ENCODE measurements at regions not wholly inside any gene's neighbourhood (a gene's known extent, or its start where the extent isn't known, plus 50 kb on each side); places are given as distances from the start of the nearest gene placed in this dataset.
A peak's percentile ranks its signal among the peaks of the same experiment; 100 is the strongest.

DNA sequence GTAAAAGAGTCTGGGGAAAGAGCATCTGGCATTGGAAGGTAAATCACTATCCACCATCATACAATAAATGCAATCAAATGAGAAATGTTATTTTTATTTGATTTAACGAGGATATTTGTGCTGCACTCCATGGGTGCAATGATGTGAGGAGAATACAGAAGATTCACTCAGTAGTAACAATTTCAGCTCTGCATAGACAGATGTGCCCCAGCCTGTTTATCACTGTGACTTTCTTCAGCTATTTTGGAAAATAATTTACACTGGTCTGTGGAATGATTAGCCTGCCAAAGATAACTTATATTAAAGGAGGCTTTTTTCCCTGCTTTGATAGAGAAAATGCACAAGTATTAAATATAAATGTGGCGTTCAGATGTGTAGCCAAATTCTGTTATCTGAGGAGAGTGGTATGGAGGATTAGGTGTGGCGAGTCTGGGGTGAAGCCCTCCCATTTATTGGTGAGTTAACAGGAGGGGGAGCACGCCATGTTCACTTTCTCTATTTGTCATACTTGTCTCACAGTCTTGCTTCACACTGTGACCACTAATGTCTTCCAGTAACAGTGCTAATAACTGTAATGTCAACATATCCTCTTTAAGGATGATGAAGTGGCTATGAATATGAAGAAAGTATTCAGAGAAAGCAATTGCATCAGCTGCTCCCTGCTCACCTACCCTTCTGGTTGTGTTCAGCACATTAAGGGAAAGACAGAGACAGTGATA lies 645.6 kb downstream of the MMUT start:
- DNase-seq (ENCODE audit: low spot score): no peak

DNA sequence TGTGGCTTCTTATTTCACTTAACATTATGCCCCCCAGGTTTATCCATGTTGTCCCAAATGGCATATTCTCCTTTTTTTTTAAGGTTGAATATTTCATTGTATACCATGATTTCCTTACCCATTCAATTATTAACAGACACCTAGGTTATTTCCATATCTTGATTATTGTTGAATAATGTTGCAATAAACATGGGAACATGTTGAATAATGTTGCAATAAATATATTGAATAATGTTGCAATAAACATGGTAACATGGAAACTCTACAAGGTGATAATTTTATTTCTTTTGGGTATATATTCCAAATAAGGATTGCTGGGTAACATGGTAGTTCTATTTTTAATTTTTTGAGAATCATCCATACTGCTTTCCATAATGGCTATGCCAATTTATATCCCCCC lies 648.1 kb downstream of the MMUT start:
- no peak for DNase-seq (ENCODE audit: low spot score)

DNA sequence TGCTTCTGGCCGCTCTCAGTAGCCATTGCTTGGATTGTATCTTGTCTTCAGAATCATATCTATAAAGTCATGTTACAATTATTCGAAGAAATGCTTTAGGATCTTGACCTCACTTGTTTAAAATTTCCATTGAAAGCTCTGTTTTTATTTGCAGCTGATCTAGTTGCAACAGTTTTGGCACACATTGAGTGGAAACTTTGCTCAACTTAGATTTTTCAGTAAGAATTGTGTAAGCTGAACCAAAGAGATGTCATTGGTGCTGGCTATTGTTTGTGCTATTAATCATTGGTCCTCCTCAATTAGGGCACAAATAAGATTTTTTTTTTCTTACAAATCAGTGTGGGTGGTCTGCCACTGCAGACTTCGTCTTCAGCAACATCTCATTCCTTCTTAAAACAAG lies 649.2 kb downstream of the MMUT start:
- no peak for DNase-seq (ENCODE audit: low spot score)

DNA sequence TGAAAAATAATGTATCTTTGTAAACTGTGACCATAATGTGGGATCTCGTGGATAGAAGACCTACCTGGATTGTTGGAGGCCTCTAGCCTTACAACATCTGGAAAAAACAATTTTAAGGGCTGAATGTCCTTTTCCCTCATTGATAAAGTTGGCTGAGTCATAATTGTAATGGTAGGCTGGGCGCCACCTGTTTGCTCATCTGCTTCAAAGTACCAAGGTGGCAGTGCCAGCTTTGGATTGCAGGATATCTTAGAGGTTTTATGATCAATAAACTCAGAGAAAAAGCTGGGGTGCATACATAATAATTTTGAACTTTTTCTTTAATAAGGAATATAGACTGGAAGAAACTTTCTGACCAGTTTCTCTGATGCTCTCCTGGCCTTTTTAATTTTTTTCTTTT lies 653.4 kb downstream of the MMUT start:
- DNase-seq (ENCODE audit: low spot score): no peak

GRCh38 chr6:48809245-48809644 lies 653.8 kb downstream of the MMUT start:
- DNase-seq (ENCODE audit: low spot score): no peak

- no peak for DNase-seq (ENCODE audit: low spot score)
Measured at GRCh38 chr6:48798296-48798695, 664.8 kb downstream of the MMUT start.

- DNase-seq (ENCODE audit: low spot score): no peak
Measured at GRCh38 chr6:48782225-48782624, 671.2 kb upstream of the PTCHD4 start.

- no peak for DNase-seq (ENCODE audit: low spot score)
Measured at GRCh38 chr6:48777411-48777810, 666.4 kb upstream of the PTCHD4 start.

- no peak for DNase-seq (ENCODE audit: low spot score)
Measured at GRCh38 chr6:48775157-48775556, 664.2 kb upstream of the PTCHD4 start.

DNA sequence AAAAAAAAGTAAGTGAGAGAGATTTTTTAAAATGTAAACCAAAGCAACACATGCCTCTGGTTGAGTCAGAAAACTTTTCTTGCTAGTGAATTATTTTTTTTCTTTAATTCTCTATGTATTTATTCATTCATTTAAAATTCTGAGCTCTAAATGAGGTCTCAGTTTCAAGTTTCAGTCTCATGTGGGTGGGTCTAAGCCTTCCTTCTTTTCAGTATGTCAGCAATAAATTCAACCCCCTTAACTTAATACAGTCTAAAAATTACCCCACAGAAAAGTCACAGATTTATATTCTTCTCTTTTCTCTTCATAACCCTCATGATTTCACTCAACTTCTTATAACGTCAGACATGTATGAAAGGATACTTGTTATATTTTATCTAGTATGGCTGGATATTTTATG lies 663.3 kb upstream of the PTCHD4 start:
- DNase-seq (ENCODE audit: low spot score): no peak

DNA sequence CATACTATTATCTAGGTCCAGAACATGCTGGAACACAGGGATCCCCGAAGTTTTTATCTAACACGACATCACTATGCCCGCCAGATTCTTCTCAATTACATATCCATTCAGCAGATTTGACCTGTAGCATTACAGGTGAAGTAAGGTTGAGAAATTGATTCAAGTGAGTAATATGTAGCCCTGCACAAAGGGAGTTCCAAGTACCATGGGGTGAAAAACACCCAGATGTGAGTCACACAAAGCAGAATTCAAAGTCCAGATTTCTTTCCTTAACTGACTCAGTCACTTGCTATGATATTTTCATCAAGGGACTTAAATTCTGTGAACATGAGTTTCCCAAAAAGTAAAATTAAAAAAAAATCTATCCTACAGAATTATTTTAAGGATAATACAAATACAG lies 655.4 kb upstream of the PTCHD4 start:
- DNase-seq (ENCODE audit: low spot score): no peak

DNA sequence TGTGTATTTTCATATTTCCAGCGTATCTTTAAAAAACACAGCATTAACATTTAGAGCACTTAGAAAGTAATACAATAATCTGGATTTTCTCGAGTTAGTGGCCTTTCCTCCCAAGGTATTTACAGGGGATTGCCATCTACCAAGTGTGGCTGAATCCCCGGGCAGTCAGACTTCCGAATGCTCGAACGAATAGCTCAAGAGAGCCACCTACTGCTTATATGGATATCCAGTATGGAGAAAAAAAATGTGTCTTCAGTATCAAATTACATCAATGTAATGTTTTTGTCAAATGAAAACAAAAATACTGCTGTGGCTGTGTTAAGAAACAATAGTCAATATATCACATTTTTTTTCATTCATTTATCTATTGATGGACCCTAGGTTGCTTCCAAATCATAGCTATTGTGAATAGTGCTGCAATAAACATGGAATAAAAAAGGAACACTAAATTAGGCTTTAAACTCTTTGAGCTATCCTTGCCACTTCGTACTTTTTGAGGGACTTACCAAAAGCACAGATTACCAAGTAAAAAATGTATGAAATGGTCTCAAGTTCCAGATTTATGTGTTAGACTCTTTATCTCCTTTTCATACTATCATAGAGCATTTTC lies 654.5 kb upstream of the PTCHD4 start:
- DNase-seq (ENCODE audit: low spot score): peak; percentile 14

- DNase-seq (ENCODE audit: low spot score): no peak
Measured at GRCh38 chr6:48764286-48765044, 653.5 kb upstream of the PTCHD4 start.

GRCh38 chr6:48757661-48758060 lies 646.7 kb upstream of the PTCHD4 start:
- DNase-seq (ENCODE audit: low spot score): no peak

DNA sequence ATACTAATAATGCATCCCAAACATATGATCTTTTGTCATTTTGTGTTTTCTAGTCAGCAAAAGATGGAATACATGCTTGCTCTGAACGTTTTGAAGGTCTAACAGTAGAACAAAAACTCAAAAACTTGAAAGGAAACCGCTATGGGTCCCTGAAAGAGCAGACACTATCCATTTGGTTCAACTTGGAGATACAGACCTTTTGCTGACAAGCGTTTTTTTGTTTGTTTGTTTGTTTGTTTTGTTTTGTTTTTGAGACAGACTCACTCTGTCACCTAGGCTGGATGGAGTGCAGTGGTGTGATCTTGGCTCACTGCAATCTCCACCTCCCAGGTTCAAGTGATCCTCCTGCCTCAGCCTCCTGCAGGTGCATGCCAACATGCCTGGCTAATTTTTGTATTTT lies 644.3 kb upstream of the PTCHD4 start:
- no peak for DNase-seq (ENCODE audit: low spot score)

GRCh38 chr6:48754641-48755040 lies 643.6 kb upstream of the PTCHD4 start:
- no peak for DNase-seq (ENCODE audit: low spot score)

GRCh38 chr6:48750861-48751260 lies 639.9 kb upstream of the PTCHD4 start:
- no peak for DNase-seq (ENCODE audit: low spot score)

GRCh38 chr6:48747471-48747870 lies 636.5 kb upstream of the PTCHD4 start:
- no peak for DNase-seq (ENCODE audit: low spot score)

DNA sequence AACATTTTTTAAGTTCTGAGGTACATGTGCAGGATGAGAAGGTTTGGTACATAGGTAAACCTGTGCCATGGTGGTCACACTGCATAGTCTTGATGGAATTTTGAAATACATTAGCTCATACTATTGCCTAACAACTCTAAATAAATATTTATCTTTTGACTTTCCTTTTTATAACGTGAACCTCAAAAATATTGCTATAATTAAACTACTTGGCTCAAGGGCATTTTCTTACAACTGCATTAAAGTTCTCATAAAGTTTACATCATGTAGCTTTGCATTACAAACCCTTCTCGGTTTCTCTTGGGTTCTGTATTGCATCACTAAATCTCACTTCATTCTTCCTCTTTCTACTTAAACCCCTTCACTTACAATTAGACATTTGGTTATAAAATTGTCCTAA lies 636.0 kb upstream of the PTCHD4 start:
- no peak for DNase-seq (ENCODE audit: low spot score)

GRCh38 chr6:48744948-48745347 lies 634.0 kb upstream of the PTCHD4 start:
- DNase-seq (ENCODE audit: low spot score): no peak

DNA sequence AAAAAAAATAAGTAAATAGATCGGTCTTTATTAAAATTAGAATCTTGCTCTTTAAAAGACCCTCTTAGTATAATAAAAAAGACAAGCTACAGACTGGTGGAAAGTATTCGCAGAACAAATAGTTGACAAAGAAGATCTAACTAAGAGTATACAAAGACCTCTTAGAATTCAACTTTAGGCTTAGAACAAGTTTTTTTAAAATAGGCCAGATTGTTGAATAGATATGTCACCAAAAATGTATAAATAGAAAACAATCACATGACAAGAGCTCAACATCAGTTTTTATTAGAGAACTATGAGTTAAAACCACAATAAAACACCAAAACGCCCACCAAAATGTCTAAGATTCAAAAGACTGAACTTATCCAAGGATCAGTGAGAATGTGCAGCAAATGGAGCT lies 632.7 kb upstream of the PTCHD4 start:
- DNase-seq (ENCODE audit: low spot score): no peak

DNA sequence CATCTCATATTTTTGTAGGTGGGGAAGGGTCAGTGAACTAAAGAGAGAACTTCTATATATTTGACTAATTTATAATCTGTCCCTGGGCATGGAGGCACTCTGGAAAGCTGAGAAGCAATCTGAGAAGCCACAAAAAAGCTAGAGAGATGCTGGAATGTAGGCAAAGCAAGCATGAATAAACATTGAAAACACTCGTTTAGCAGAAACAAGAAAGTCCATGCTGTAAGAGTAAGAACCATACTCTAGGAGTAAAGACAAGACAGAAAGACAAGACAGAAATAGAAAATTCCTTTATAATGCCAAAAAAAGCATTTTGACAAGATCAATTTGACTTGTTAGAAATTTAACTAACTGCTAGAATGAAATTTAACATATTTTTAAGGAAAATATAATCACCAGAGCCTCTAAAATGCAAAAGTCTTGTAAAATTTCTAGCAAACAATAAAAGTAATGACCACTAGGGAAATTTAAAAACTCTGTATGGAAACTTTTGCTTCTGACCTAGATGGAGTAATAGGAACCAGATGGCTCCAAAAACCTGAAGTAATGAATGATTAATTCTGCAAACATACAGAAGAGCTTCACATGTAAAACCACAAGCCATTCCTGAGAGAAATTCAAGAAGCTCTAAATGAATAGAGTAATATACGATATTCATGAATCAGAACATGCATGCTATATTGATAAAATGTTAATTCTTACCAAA lies 625.7 kb upstream of the PTCHD4 start:
- DNase-seq (ENCODE audit: low spot score): no peak

DNA sequence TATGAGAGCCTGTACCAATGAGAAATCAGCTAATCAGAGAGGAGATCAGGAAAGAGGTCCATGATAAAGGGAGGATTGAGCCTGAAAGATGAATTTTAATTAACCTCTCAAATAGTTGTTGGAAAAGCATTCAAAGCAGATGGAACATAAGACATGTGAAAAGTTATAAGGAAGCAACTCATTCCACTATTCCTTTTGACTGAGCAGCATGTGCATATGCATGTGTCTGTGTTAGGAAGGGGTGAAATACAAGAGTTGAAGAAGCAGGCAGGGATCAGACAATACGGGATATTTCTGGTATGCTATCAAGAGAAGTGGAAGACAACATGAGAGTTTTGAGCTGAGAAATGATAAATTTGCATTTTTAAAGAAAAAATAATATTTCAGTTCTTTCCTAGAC lies 624.8 kb upstream of the PTCHD4 start:
- DNase-seq (ENCODE audit: low spot score): no peak

Data from putamen (tissue), 1 donor.